NCI-H128 (cell line): ENCODE measurements at regions not wholly inside any gene's neighbourhood (a gene's known extent, or its start where the extent isn't known, plus 50 kb on each side); places are given as distances from the start of the nearest gene placed in this dataset.

Source experiments
- DNase-seq: peaks from one replicate; lab custom pipeline; 2025; ENCODE audit not compliant: unreplicated experiment; lab: John Stamatoyannopoulos, UW

- no peak for DNase-seq
These were observed 161.1 kb downstream of the NUAK1 start for GRCh38 chr12:105977652-105978051.

GRCh38 chr12:105978276-105978675, 160.5 kb downstream of the NUAK1 start:
- DNase-seq, result no peak

- DNase-seq, result no peak
These were observed 160.1 kb downstream of the NUAK1 start for GRCh38 chr12:105978686-105979085.

GRCh38 chr12:105980085-105980484, 158.7 kb downstream of the NUAK1 start:
- no peak for DNase-seq

- no peak for DNase-seq
These were observed 158.2 kb downstream of the NUAK1 start for GRCh38 chr12:105980533-105980932.

GRCh38 chr12:105982022-105982421, 156.7 kb downstream of the NUAK1 start:
- no peak for DNase-seq

GRCh38 chr12:105983622-105984320, 155.0 kb downstream of the NUAK1 start:
- no peak for DNase-seq

GRCh38 chr12:105985383-105985782, 153.4 kb downstream of the NUAK1 start:
- no peak for DNase-seq

GRCh38 chr12:105986779-105987684, 151.7 kb downstream of the NUAK1 start:
- DNase-seq, result no peak

GRCh38 chr12:105987685-105988035, 151.1 kb downstream of the NUAK1 start:
- DNase-seq, result no peak

GRCh38 chr12:105992849-105993740, 145.7 kb downstream of the NUAK1 start:
- no peak for DNase-seq

- DNase-seq, result no peak
These were observed 144.8 kb downstream of the NUAK1 start for GRCh38 chr12:105993766-105994555.

GRCh38 chr12:105995961-105996431, 142.8 kb downstream of the NUAK1 start:
- DNase-seq, result no peak

- DNase-seq, result no peak
These were observed 140.2 kb downstream of the NUAK1 start for GRCh38 chr12:105998561-105998960.

GRCh38 chr12:106000382-106001104, 138.2 kb downstream of the NUAK1 start:
- DNase-seq, result no peak

GRCh38 chr12:106001105-106001836, 137.5 kb downstream of the NUAK1 start:
- DNase-seq, result no peak

- no peak for DNase-seq
These were observed 136.9 kb downstream of the NUAK1 start for GRCh38 chr12:106001837-106002218.

GRCh38 chr12:106003297-106003696, 135.5 kb downstream of the NUAK1 start:
- DNase-seq, result no peak

- DNase-seq, result no peak
These were observed 134.5 kb downstream of the NUAK1 start for GRCh38 chr12:106004289-106004688.
